ENCODE measurements at regions not wholly inside any gene's neighbourhood (a gene's known extent, or its start where the extent isn't known, plus 50 kb on each side); places are given as distances from the start of the nearest gene placed in this dataset.
"Not testable (repeated sequence)": the region's sequence is repeated elsewhere in the genome, so short reads cannot be mapped to it uniquely, and the experiment has no call there.

DNA sequence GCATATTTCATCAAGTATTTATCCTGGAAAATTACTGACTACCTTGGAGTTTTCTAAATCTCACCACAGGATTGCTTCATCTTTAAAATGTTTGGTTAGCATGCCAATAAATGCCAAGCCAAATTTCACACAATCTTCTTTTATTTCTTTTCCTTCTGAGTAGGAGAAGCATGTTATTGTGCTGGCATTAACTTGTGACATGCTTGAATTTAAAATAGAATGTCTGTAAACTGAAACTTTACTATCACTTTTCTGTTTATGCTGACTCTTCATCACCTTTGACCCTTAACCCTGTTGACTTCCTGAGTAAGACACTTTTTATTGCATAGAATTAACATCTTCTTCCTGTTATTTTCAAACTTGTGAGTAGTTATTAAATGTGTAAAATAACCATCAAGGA is 56.2 kb upstream of the LRRTM4 start:
- peak; percentile 63 for DNase-seq (ENCODE audit: low spot score)

DNA sequence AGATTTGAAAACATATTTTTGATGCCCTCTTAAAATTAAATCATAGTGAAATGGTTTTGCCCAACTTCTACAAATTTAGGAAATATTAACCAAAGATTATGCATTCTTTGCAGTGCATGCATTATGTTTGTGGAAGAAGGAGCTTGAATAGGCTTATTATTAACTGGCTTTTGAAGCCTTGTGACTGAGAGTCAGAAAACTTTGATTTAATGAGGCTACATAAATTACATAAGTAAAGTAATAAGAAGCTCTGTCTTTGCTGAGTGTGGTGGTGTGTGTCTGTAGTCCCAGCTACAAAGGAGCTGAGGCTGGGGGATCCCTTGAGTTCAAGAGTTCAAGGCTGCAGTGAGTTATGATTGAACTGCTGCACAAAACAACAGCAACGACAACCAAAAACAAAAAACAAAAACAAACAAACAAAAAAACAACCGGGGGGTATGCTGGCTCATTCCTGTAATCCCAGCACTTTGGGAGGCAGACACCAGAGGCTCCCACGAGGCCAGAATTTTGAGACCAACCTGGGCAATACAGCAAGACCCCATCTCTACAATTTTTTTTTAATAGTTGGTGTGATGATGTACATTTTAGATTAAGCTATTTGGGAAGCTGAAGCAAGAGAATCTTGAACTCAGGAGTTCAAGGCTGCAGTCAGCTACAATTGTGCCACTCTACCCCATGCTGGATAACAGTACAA is 57.0 kb upstream of the LRRTM4 start:
- DNase-seq (ENCODE audit: low spot score), result peak; percentile 35

DNA sequence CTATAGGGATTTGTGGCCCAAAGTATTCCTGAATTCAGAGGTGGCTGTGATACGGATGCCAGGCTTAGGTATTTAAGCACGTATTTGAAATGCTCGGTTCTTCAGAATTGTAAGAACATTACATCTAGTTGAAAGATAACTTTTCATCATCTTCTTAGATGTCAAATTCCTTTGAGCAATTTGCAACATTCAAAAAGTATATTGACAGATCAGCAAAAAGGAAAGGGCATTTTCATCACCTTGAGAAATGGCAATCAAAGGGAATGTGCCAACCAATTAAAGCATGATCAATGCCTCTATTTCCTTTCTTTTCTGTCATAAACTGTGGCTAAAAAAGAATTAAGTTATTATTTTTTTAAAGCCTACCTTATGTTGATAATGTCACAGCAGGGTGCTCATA is 66.3 kb upstream of the LRRTM4 start:
- DNase-seq (ENCODE audit: low spot score), result no peak

- no peak for DNase-seq (ENCODE audit: low spot score)
These were observed 68.2 kb upstream of the LRRTM4 start for GRCh38 chr2:77590298-77590917.

- not testable (repeated sequence) for DNase-seq (ENCODE audit: low spot score)
These were observed 70.8 kb upstream of the LRRTM4 start for GRCh38 chr2:77592955-77593354.

GRCh38 chr2:77602771-77603170 is 80.6 kb upstream of the LRRTM4 start:
- DNase-seq (ENCODE audit: low spot score), result no peak

GRCh38 chr2:77604953-77605929 is 83.1 kb upstream of the LRRTM4 start:
- DNase-seq (ENCODE audit: low spot score), result no peak

DNA sequence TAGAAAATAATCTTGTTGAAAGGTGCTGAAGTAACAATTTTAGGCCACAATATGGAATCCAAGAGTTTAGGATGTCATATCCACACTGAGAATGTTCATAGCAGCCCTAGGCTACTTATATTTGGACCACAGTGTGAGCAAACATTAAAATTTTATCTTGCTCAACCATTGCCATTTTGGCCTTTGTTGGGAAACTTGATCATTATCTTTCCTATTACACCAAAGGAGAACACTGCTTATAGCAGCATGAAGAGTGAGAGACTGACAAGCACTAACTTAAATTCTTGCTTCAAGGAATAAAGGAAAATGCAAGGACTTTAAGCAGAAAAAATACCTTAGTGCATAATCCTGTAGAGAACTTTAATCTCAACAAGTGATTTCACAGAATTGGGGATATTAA is 86.3 kb upstream of the LRRTM4 start:
- DNase-seq (ENCODE audit: low spot score), result no peak

- DNase-seq (ENCODE audit: low spot score), result peak; percentile 35
These were observed 107.4 kb upstream of the LRRTM4 start for GRCh38 chr2:77629539-77629938.

GRCh38 chr2:77631007-77631406 is 108.8 kb upstream of the LRRTM4 start:
- no peak for DNase-seq (ENCODE audit: low spot score)

- DNase-seq (ENCODE audit: low spot score), result no peak
These were observed 111.4 kb upstream of the LRRTM4 start for GRCh38 chr2:77633601-77634000.

- no peak for DNase-seq (ENCODE audit: low spot score)
These were observed 118.7 kb upstream of the LRRTM4 start for GRCh38 chr2:77640924-77641323.

DNA sequence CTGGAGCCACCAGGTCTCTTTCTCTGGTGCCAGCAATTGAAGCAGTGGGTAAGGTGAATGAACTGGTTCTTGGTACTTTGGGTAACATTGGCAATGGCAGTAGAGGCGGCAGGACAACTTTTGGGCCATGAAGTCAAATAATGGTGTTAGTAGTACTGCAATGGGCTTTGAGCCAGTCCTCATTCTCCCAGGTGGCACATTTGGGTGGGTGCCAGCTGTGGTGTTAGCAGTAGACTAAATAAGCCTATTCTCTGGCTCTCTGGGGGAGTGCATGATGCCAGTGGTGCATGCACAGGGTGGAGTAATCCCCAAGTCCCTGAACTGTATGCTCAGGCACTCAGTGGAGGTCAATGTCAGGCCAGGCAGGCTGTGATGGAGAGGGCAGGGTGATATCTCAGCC is 120.2 kb upstream of the LRRTM4 start:
- no peak for DNase-seq (ENCODE audit: low spot score)

DNA sequence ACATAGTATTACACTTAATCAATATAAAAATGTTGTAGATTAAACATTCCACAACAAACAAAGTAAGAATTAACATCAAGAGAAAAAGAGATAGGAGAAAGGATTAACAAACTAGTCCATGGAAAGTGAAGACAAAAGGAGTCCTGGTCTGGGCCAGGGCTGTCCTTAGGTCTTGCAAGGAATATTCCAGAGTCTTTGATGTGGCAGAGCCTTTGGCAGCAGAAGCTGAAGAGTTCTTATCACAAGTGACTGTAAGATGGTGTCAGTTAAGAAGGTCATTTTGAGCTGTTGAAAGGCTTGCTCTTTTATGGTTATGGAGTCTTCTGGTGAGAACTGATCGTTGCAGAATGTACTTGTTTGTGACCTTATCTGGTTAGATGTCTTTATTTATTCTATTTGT is 127.7 kb upstream of the LRRTM4 start:
- no peak for DNase-seq (ENCODE audit: low spot score)

- no peak for DNase-seq (ENCODE audit: low spot score)
These were observed 130.3 kb upstream of the LRRTM4 start for GRCh38 chr2:77652499-77652898.

DNA sequence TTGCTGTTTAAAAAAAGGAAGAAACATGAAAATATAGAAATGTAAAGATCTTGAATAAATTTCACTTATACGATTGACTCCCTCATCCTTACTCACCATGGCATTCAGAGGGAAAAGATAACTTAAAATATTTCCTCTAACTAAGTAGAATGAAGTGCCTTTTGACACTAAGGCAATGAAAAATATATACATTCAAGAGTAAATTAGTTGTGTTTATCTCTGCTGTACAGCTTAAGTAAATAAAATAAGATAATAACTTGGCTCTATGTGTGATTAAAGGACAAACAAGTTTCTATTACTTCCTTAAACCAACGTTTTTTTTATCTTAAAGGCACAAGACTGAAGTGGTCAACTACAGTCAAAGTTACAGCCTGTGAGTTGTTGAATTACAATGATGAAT is 142.3 kb upstream of the LRRTM4 start:
- DNase-seq (ENCODE audit: low spot score), result no peak

- peak; percentile 70 for DNase-seq (ENCODE audit: low spot score)
These were observed 144.2 kb upstream of the LRRTM4 start for GRCh38 chr2:77666251-77666980.

- DNase-seq (ENCODE audit: low spot score), result not testable (repeated sequence)
These were observed 162.6 kb upstream of the LRRTM4 start for GRCh38 chr2:77684543-77685319.

- no peak for DNase-seq (ENCODE audit: low spot score)
These were observed 190.4 kb upstream of the LRRTM4 start for GRCh38 chr2:77712601-77713000.

- no peak for DNase-seq (ENCODE audit: low spot score)
These were observed 191.2 kb upstream of the LRRTM4 start for GRCh38 chr2:77713412-77713811.

DNA sequence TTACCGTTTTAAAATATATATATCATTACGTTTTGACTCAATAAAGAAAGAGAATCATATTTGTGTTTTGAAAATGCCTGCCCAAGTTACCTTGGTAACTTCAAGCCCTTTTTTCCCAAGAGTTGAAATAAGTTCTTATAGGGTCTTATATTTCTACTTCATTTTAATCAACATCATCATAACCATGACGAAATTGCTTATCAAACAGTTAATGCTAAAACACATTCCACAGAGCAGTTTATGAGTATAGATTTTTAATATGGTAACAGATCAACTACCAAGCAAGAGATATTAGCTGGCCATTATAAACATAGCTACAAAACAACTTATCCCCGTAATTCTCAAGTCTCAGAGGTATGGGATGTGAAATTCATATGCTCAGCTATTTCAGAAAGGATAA is 197.9 kb upstream of the LRRTM4 start:
- no peak for DNase-seq (ENCODE audit: low spot score)
